Fibroblast of pulmonary artery (primary cell): ENCODE measurements at regions not wholly inside any gene's neighbourhood (a gene's known extent, or its start where the extent isn't known, plus 50 kb on each side); places are given as distances from the start of the nearest gene placed in this dataset.

Source experiments
- DNase-seq: peaks from one replicate; pipeline ENCODE4 v3.0.0-alpha.2; 2010; ENCODE audit warnings: low read depth
- H3K4me3 ChIP-seq: replicated peaks from 2 replicates; pipeline ENCODE4 v1.5.1; 2011; ENCODE audit warnings: low read depth, mild to moderate bottlenecking, control low read depth, low read length, moderate library complexity
- CTCF ChIP-seq: IDR thresholded peaks from 2 replicates; pipeline ENCODE4 v1.5.1; 2011; ENCODE audit warnings: mild to moderate bottlenecking, control low read depth, low read length, inconsistent platforms; ENCODE audit errors: missing control alignments

GRCh38 chr10:131849591-131850382, 51.0 kb upstream of the PPP2R2D start:
- TF ChIP-seq CTCF, result no peak
- no peak for DNase-seq

GRCh38 chr10:131850383-131850870, 50.4 kb upstream of the PPP2R2D start:
- no peak for TF ChIP-seq CTCF
- no peak overlapping the region for H3K4me3 ChIP-seq
- peak; percentile 6 for DNase-seq

More at GRCh38 chr10:131849591-131850382, 51.0 kb upstream of the PPP2R2D start:
- no peak overlapping the region for H3K4me3 ChIP-seq
